Neural cell (in vitro differentiated cells): ENCODE measurements at regions not wholly inside any gene's neighbourhood (a gene's known extent, or its start where the extent isn't known, plus 50 kb on each side); places are given as distances from the start of the nearest gene placed in this dataset.

ENCODE experiments used
- H2AFZ ChIP-seq: fragments of 200-600, 300-800 bp; sonication (generic), shearing (Covaris generic); 2 replicates; pipeline ENCODE4 v1.6.0; 2014; ENCODE audit warnings: low read depth, mild to moderate bottlenecking, antibody characterized with exemption, low read length, moderate library complexity
- H3F3A ChIP-seq: fragments of 200-600 bp; shearing (Covaris generic); 2 replicates; pipeline ENCODE4 v1.6.1; 2016; ENCODE audit warnings: mild to moderate bottlenecking, moderate library complexity, mixed read lengths, antibody characterized with exemption, low read length; ENCODE audit not compliant: insufficient read depth, poor library complexity, severe bottlenecking
- H3K27ac ChIP-seq: fragments of 200-600, 300-800 bp; sonication (generic), shearing (Covaris generic); 2 replicates; pipeline ENCODE4 v1.5.1; 2014; ENCODE audit warnings: mild to moderate bottlenecking, low read length, moderate library complexity
- H3K27me3 ChIP-seq: fragments of 300-800, 200-600 bp; sonication (generic), shearing (Covaris generic); 2 replicates; pipeline ENCODE4 v1.6.0; 2014; ENCODE audit warnings: mild to moderate bottlenecking, low read depth, low read length, moderate library complexity; ENCODE audit not compliant: insufficient read depth
- H3K36me3 ChIP-seq: fragments of 300-800, 200-600 bp; sonication (generic), shearing (Covaris generic); 2 replicates; pipeline ENCODE4 v1.5.1; 2014; ENCODE audit warnings: mild to moderate bottlenecking, antibody characterized with exemption, low read length, moderate library complexity; ENCODE audit not compliant: insufficient read depth
- H3K4me2 ChIP-seq: fragments of 300-800, 200-600 bp; sonication (generic), shearing (Covaris generic); 2 replicates; pipeline ENCODE4 v1.6.0; 2014; ENCODE audit warnings: mild to moderate bottlenecking, low read length
- H3K4me3 ChIP-seq: fragments of 300-800, 200-600 bp; sonication (generic), shearing (Covaris generic); 2 replicates; pipeline ENCODE4 v1.5.1; 2014; ENCODE audit warnings: mild to moderate bottlenecking, low read length, moderate library complexity
- H3K79me2 ChIP-seq: fragments of 200-600 bp; shearing (Covaris generic); replicated peaks from 2 replicates; pipeline ENCODE4 v1.6.0; 2014; ENCODE audit warnings: mild to moderate bottlenecking, low read length, moderate library complexity; ENCODE audit not compliant: insufficient read depth
- H3K9ac ChIP-seq: fragments of 300-800, 200-600 bp; sonication (generic), shearing (Covaris generic); 2 replicates; pipeline ENCODE4 v1.6.1; 2016; ENCODE audit warnings: mild to moderate bottlenecking, low read length, mixed read lengths
- H3K9me2 ChIP-seq: fragments of 200-600 bp; shearing (Covaris generic); 2 replicates; pipeline ENCODE4 v1.6.1; 2016; ENCODE audit warnings: mild to moderate bottlenecking, low read length, mixed read lengths; ENCODE audit not compliant: insufficient read depth
- H3K9me3 ChIP-seq: fragments of 200-600, 300-800 bp; sonication (generic), shearing (Covaris generic); 2 replicates; pipeline ENCODE4 v1.6.1; 2016; ENCODE audit warnings: mild to moderate bottlenecking, mixed run types, low read length, moderate library complexity, mixed read lengths
- H4K20me1 ChIP-seq: fragments of 200-600 bp; shearing (Covaris generic); 2 replicates; pipeline ENCODE4 v1.6.1; 2016; ENCODE audit warnings: mild to moderate bottlenecking, mixed run types; ENCODE audit not compliant: insufficient read depth
- CTCF ChIP-seq: fragments of 450-650 bp; IDR thresholded peaks from 2 replicates; pipeline ENCODE4 v1.5.1; 2014; ENCODE audit warnings: antibody characterized with exemption, mild to moderate bottlenecking, moderate library complexity; ENCODE audit not compliant: poor library complexity, severe bottlenecking
- EP300 ChIP-seq: fragments of 450-650 bp; conservative IDR thresholded peaks from 2 replicates; pipeline ENCODE4 v1.6.1; 2014; ENCODE audit warnings: antibody characterized with exemption, mild to moderate bottlenecking, moderate library complexity; ENCODE audit not compliant: poor library complexity, severe bottlenecking
- EZH2 ChIP-seq: fragments of 200-600, 300-800 bp; shearing (Covaris generic), sonication (generic); IDR thresholded peaks from 2 replicates; pipeline ENCODE4 v1.6.1; 2014; ENCODE audit warnings: antibody characterized with exemption, low read length, borderline replicate concordance, mild to moderate bottlenecking; ENCODE audit not compliant: insufficient read depth, poor library complexity, severe bottlenecking
- MXI1 ChIP-seq: fragments of 450-650 bp; conservative IDR thresholded peaks from 2 replicates; pipeline ENCODE4 v1.6.1; 2014; ENCODE audit warnings: antibody characterized with exemption, mild to moderate bottlenecking; ENCODE audit not compliant: poor library complexity, severe bottlenecking
- POLR2AphosphoS5 ChIP-seq: IDR thresholded peaks from 2 replicates; pipeline ENCODE4 v1.6.1; 2012
- RAD21 ChIP-seq: fragments of 450-650 bp; conservative IDR thresholded peaks from 2 replicates; pipeline ENCODE4 v1.6.1; 2014; ENCODE audit warnings: antibody characterized with exemption, mild to moderate bottlenecking, moderate library complexity
- REST ChIP-seq: IDR thresholded peaks from 2 replicates; pipeline ENCODE4 v1.6.1; 2012; ENCODE audit warnings: borderline replicate concordance
- SMC3 ChIP-seq: fragments of 450-650 bp; conservative IDR thresholded peaks from 2 replicates; pipeline ENCODE4 v1.6.1; 2014; ENCODE audit warnings: antibody characterized with exemption, mild to moderate bottlenecking, moderate library complexity; ENCODE audit not compliant: poor library complexity
- TAF1 ChIP-seq: IDR thresholded peaks from 2 replicates; pipeline ENCODE4 v1.6.1; 2012; ENCODE audit warnings: low read depth

GRCh38 chr10:118209215-118209614 lies 132.9 kb downstream of the FAM204A start:
- Histone ChIP-seq H3K36me3 (no peaks in the 10 kb centered on the region), H3K9me3 (no peaks in the 10 kb centered on the region), H3K27me3 (no peaks in the 10 kb centered on the region), H3K4me3 (no peak overlapping the region), H3F3A (no peaks in the 10 kb centered on the region), H4K20me1 (no peaks in the 10 kb centered on the region), H3K9ac (no peak overlapping the region), H3K9me2 (no peaks in the 10 kb centered on the region), H3K4me2 (no peak overlapping the region), H3K79me2 (no peaks in the 10 kb centered on the region), H2AFZ (no peak overlapping the region), H3K27ac (no peak overlapping the region)
- TF ChIP-seq TAF1: no peak

- H4K20me1 ChIP-seq: no peaks in the 10 kb centered on the region
- H3K9ac ChIP-seq: no peak overlapping the region
- no peak for TF ChIP-seq SMC3
- H3K4me3 ChIP-seq: no peak overlapping the region
- H3K4me2 ChIP-seq: no peak overlapping the region
- no peaks in the 10 kb centered on the region for H3K9me3 ChIP-seq
- no peaks in the 10 kb centered on the region for H3K36me3 ChIP-seq
- no peak overlapping the region for H2AFZ ChIP-seq
- H3K9me2 ChIP-seq: no peaks in the 10 kb centered on the region
- H3F3A ChIP-seq: no peaks in the 10 kb centered on the region
- no peak overlapping the region for H3K27ac ChIP-seq
- H3K79me2 ChIP-seq: no peaks in the 10 kb centered on the region
- H3K27me3 ChIP-seq: no peaks in the 10 kb centered on the region
Observed at GRCh38 chr10:118207470-118208007, 134.6 kb downstream of the FAM204A start.

- H3K27ac ChIP-seq: no peak overlapping the region
- H4K20me1 ChIP-seq: no peaks in the 10 kb centered on the region
- H3K4me2 ChIP-seq: no peak overlapping the region
Observed at GRCh38 chr10:118204292-118204943, 137.7 kb downstream of the FAM204A start.

More at GRCh38 chr10:118204292-118204943, 137.7 kb downstream of the FAM204A start:
- Histone ChIP-seq H3K9ac (no peak overlapping the region), H2AFZ (no peak overlapping the region), H3K79me2 (no peaks in the 10 kb centered on the region), H3K27me3 (no peaks in the 10 kb centered on the region), H3K4me3 (no peak overlapping the region), H3K9me2 (no peaks in the 10 kb centered on the region), H3F3A (no peaks in the 10 kb centered on the region), H3K36me3 (no peaks in the 10 kb centered on the region), H3K9me3 (no peaks in the 10 kb centered on the region)
- no peak for TF ChIP-seq RAD21
- no peak for TF ChIP-seq POLR2AphosphoS5
- no peak for TF ChIP-seq SMC3
- TF ChIP-seq TAF1: no peak
- no peak for TF ChIP-seq EP300
- no peak for TF ChIP-seq EZH2
- TF ChIP-seq REST: no peak
- TF ChIP-seq CTCF: no peak
- TF ChIP-seq MXI1: no peak
